Islet of Langerhans (tissue), 1 donor: ENCODE measurements at regions not wholly inside any gene's neighbourhood (a gene's known extent, or its start where the extent isn't known, plus 50 kb on each side); places are given as distances from the start of the nearest gene placed in this dataset.
"Not testable (repeated sequence)": the region's sequence is repeated elsewhere in the genome, so short reads cannot be mapped to it uniquely, and the experiment has no call there.

Experiments used
- FAIRE-seq: peaks from one replicate; lab custom pipeline; 2011; peaks lifted over from hg19 to GRCh38; lab: Jason Lieb, UNC

DNA sequence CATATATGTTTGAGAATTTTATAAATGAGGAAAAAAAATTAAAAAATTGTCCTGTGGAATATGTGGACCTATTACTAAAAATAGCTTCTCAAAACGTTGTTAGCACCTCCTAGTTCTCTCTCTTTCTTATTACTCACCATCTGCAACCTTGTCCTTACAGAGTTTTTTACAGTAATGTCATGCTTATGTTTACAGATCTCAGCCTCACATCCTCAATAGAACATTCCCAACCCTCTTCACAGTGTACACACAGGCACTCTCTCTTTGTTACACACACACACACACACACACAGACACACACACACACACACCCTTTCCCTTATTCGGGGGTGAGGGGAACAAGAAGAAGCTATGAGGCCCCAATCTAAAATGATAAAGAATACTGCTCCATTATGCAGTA, 197.7 kb downstream of the SLITRK6 start:
- no peak for FAIRE-seq

DNA sequence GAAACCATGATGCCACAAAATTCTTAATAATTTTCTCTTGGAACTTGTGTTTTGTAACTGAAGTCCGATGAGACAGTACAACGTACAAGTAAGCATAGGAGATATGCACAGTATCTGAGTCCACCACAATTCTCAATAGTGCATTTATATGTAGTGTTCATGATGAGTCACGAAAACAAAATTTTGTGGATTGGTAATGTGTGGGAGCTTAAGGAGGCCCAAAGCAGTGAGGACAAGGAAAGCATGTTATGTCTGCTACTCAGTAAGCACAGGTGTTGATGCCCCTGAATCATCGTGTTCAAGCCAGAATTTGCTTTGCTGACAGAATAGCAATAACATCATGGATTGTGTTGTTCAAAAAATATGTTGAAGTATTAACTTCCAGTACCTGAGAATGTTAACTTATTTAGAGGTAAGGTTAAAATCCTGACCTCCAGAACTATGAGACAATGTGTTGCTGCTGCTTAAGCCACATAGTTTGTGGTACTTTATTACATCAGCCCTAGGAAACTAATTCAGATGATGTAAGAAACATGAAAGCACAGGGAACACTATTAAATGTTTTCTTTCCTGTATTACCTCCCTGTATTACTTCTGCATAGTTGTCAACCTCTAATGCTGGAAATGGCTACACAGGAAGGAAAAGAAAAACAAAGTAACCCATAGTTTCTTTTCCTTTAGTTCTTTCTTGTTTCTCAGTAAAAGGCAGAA, 201.3 kb downstream of the SLITRK6 start:
- no peak for FAIRE-seq

DNA sequence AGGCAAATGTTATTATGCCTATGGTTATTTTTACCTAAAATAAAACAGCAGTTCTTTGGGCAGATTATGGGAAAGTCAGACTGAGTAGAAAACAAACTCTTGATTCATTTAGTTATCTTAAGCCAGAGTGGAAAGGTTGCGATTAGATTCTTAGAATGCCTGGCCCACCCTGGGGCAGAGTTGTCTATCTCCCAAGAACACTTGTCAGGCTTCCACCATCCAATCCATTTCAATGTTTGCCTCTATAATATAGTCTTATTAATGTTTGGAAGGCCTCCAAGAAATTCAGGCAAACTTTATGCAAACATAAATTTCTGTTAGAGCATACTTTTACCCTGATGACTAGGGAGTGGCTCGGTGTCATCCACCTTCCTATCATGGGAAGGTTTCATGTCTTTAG, 207.0 kb downstream of the SLITRK6 start:
- FAIRE-seq, result no peak

DNA sequence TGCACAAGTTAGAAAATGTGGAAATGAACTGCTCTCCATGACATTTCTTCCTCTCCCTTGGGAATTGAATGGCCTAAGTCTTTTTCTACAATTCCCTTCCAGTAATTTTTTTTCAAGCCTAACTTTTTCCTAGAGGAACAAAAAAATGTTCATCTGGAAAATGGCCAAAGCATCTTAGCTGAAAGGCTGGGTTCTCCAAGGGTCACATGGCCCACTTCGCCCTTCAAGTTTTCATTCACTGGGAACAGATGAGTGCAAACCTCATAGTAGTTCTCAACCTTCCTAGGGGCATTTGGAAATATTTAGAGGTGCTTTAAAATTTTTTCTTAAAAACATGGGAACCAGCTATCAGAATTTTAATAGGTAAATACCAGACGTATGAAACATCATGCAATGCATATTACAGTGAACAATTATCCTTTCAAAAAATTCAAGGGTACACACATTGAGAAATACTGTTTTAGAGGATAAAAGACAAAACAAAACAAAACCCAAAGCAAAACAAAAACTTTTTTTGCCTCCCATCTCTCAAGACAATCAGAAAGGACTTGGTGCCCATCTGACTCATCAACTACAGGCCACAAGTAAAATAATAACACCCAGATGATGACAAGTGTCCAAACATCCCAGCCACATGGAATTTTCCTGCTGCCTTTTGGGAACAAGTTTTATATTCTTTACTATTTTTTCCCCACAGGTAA, 208.8 kb downstream of the SLITRK6 start:
- no peak for FAIRE-seq

DNA sequence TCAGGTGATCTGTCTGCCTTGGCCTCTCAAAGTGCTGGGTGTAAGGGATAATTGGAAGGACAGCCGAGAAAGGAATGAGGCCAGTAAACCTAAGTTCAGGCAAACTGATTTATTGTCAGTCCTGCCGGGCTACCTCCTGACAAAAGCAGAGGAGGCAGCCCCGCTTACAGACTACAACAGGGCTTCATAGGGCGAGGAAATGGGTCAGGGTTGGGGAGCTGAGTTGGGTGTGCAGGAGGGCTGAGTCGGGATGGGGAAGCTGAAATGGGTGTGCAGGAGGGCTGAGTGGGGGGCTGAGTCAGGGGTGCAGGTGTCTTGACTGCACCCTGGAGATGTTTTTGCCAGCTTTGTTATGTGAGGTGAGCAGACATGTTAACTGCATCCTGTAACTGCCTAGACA, 210.2 kb downstream of the SLITRK6 start:
- FAIRE-seq, result no peak

DNA sequence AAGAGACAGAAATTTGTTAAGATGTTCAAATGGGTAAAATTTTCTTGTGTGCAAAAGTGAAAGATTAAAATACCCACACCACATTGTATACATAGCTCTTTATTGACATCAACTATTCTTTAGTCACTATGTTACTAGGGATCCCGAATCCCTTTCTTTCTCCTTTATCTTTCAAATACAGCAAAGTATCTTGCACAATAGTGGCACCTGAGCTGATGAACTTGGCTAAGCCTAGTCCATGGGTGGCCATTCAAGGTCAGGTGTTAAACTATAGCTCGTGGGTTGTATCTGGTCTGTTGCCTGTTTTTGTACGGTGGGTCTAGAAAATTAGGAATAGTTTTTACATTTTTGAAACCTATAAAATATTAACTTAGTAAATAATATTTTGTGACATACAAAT, 210.9 kb downstream of the SLITRK6 start:
- FAIRE-seq, result no peak

DNA sequence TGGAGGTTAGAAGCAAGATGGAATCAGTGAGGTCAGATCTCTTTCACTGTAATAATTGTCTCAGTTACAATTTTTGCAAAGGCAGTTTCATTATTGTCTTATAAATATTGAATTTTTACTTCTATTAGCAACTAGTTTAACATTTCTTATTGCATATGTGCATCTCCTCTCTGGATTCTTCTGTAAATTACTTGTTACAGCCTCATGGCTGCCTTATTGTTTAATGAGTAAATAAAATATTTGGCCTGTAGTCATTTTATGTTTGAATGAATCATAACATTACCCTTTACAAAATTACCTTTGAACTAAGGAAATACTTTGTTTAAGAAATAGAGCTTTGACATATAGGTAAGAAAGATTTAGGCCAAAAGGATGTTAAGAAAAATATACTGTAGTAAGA, 212.4 kb downstream of the SLITRK6 start:
- FAIRE-seq, result no peak

DNA sequence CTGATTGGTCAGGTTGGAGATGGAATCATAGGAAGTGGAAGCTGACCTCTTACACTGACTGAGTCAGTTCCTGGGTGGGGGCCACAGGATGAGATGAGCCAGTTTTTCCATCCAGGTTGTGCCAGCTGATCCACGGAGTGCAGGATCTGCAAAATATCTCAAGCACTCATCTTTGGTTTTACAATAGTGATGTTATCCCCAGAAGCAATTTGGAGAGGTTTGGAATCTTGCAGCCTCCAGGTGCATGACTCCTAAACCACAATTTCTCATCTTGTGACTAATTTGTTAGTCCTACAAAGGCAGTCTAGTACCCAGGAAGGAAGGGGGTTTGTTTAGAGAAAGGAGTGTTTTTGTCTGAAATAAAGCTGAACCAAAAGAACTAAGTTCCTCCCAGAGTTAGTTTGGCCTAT, 212.8 kb downstream of the SLITRK6 start:
- FAIRE-seq, result no peak

DNA sequence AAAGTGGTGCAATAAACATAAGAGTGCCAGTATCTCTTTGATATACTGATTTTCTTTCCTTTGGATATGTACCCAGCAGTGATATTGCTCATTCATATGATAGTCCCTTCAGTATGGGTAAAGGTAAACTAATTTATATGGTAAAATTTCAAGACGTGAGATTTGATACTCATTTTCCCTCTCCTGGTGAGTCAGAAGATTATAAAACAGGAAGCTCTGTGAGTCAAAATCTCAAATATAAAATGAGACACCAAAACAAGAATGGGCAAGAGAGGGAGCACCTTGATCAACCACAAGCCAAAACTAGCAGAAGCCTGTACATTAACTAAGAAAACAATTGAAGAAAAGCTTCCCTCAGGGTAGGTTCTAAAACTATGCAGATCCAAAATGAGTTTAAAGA, 216.3 kb downstream of the SLITRK6 start:
- no peak for FAIRE-seq

DNA sequence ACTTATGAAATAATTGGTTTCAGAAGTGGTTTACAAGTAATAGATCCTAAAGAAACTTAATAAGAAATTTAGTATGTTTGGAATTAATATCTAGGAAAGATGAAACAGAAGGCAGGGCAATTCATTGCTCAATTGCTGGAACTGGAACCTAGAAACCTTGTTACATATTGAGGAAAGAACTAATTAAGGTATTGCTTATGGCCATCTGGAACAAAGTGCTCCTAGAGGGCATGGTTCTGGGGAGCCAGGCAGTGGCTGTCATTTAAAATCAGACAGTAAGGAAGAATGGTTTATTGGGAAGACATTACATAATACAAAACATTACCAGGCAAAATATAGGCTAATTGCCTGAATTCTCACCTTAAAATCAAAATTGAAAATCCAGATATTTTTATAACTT, 224.1 kb downstream of the SLITRK6 start:
- FAIRE-seq, result no peak

DNA sequence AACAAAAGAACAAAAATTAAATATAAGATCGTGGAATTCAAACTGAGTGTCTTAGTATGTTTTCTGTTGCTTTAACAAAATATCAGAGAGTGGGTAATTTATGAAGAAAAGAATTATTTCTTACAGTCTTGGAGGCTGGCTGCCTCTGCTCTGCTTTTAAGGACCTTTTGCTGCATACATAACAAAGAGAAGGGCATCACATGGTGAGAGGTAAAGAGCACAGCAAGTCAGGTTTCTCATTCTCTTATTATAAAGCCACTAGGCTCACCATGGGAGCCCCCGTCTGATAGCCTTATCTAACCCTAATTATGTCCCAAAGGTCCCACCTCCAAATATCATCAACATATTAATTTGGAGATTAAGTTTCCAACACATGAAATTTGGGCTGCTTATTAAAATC, 231.3 kb downstream of the SLITRK6 start:
- FAIRE-seq, result no peak

DNA sequence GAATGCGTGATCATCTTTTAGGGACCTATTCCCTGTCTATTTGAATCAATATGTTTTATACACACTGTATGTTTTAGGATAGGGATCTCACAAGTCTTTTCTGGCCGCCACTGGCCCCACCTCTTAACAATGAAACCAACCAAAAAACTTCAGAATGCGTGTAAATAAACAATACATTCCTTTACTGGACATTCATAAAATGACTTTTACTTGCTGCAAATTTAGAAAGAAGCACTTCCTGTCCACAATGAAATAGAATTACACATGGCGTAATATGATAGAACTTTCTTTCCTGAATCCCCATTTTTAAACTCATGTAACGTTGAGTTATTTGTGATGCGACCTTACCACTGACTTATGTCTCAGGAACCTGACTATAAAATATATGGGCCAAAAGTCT, 233.6 kb downstream of the SLITRK6 start:
- no peak for FAIRE-seq

DNA sequence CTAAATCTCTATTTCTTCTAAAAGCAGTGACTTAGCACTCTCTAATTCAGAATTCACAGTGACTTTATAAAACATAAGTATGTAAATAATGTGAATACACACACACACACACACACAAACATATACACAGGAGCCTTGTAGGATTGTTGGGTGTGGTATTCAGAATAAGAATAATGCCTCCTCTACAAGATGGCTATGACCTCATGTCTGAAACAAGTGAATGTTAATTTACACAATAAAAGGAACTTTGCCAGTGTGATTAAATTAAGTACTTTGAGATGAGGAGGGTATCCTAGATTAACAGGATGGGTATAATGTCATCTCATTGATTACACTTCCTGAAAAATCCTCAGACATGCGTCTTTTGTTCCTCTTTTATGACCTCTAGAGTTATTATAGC, 234.6 kb downstream of the SLITRK6 start:
- FAIRE-seq, result no peak

DNA sequence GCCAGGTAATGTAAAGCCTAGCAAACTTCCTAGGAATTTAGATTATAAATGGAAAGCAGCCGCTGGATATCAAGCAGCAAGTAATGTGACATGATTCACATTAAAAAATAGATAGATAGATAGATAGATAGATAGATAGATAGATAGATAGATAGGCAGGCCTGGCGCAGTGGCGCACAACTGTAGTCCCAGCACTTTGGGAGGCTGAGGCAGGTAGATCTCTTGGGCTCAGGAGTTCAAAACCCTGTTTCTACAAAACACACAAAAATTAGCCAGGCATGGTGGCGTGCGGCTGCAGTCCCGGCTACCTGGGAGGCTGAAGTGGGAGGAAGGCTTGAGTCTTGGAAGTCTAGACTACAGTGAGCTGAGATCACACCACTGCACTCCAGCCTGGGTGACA, 236.9 kb downstream of the SLITRK6 start:
- FAIRE-seq, result no peak

DNA sequence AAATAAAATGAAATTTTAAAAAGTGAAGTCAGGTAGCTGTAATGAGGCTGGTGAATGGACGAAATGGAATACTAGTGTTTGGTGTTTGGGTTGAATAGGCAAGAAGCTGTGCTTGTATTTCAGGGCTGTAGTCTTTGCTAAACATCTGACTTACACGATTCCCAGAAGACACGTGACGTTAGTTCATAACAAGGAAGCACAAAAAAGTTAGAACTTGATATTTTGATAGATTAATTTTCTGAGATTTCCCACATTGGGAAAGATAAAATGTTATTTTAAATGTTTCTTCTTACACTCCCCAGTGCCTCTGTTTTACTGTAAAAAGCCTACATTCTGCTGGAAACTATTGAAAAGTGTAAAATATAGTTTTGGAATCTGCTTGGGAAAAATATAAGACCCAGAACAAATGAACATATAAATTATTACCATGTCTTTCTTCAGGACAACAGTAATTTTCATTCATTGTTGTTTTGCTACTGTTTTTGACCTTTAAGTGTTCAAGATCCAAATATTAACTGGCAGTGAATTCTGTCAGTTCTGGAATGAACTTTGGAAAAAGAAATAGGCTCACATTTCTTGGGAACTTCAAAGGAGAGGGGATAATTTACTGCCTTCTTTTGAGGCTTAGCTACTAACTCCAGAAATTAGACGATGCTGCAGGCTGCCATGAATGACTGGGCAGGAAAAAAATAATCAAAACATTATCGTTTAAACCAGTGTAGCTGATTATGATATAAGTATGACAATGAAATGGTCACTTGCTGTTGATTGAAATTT, 241.3 kb downstream of the SLITRK6 start:
- no peak for FAIRE-seq

DNA sequence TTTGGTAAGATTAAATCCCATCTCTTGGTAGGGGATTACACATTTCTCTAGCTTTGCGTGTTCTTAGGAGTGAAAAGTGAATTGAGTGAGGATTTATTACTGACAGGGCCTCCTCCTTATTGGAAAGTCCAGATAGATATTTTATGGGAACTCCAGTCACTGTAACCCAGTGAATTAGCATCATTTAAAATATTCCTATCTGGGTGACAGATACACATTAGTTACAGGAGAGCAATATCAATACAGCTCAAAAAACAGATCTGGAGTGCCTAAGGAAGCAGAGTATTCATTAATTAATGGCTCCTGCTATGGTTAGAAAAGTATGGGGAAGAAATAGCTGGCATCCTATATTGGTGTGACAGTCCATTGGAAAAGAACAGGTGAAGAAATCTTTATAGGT, 248.2 kb downstream of the SLITRK6 start:
- no peak for FAIRE-seq

DNA sequence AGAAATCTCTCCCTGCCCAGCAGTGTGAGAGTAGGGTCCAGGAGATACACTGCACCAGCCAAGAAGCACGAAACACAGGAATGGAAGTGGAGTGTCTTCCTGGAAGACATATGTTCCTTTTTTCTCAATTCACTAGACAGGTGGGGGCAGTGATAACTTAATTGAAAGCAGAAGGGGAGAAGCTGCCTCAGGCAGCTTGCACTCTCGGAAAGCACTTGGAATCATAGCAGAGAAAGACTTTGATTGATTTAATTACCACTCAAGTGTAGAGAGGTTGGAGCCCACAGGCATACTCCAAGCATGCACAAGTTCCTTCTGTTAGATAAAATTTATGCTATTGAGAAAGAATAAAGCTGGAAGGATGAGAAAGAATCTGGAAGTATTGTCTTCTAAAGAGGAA, 249.4 kb downstream of the SLITRK6 start:
- FAIRE-seq, result no peak

DNA sequence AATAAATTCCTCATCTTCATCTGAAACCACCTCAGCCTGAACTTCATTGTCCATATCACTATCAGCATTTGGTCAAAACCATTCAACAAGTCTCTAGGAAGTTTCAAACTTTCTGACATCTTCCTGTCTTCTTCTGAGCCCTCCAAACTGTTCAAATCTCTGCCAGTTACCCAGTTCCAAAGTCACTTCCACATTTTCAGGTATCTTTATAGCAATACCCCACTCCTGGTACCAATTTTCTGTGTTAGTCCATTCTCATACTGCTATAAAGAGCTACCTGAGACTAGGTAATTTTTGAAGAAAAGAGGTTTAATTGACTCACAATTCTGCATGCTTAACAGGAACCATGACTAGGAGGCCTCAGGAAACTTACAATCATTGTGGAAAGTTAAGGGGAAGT, 250.4 kb downstream of the SLITRK6 start:
- not testable (repeated sequence) for FAIRE-seq

DNA sequence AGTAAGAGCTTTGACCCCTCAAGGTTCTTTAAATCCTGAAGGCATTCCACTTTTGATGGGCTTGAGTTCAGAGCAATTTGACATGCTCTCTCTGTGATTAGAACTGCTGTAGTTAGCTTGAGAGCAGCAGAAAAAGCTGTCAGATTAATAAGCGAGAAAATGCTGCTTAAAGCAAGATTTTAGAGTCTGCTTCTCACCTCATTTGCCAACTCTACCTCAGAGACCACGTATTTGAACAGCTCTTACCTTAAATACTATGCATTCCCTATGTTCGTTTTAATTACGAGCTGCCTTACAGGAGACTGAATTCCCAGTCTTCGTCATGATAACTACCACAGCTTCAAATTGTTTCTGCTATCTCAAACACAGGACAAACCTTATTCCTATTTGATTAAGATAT, 253.4 kb downstream of the SLITRK6 start:
- FAIRE-seq, result no peak

DNA sequence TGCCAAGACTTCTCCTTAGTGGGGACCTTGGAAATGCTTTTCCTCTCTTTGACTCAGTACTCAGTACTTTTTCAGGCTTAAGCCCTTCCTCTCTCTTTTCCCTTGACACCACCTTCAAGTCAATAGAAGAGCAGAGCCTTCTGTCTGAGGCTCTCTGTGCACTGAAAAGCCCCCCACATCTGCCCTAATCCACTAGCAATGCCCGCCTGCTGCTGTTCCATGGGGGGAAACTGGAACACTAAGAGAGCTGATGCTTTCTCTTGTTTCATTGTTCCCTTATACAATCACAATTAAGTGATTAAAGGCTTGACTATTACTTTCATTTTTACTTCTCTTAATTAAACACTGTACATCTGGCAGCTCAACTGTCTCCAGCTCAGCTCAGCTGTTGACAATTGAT, 254.5 kb downstream of the SLITRK6 start:
- no peak for FAIRE-seq

DNA sequence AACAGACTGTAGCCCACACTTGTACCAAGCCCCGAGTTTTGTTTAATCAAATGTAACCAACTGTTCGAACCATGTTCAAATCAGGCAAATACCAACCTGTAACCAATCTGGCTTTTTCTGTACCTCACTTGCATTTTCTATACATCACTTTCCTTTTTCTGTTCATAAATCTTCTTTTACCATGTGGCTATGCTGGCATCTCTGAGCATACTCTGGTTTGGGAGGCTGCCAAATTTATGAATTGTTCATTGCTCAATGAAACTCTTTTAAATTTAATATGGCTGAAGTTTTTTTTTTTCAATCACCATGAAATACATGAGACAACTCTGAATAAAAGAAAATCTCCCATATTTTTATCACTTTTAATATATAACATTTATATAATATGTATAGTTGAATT, 256.1 kb downstream of the SLITRK6 start:
- FAIRE-seq, result peak; percentile 51

DNA sequence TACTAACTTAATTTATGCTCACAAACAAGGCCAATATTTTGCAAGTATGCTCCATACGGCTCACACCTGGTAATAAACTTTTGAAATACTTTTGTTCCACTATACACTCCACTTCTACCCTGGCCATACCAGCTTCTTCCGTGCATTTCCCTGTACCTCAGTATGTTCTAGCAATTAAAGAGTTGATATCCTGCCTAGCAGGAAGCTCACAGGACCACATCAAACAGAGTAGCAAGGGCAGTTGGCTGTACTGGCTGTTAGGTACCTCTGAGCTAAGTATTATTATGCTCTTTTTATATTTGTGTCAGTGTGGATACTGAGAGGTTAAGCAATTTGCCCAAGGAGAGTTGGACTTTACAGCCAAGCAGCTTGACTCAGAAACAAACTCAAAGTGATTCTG, 257.7 kb downstream of the SLITRK6 start:
- FAIRE-seq, result no peak

DNA sequence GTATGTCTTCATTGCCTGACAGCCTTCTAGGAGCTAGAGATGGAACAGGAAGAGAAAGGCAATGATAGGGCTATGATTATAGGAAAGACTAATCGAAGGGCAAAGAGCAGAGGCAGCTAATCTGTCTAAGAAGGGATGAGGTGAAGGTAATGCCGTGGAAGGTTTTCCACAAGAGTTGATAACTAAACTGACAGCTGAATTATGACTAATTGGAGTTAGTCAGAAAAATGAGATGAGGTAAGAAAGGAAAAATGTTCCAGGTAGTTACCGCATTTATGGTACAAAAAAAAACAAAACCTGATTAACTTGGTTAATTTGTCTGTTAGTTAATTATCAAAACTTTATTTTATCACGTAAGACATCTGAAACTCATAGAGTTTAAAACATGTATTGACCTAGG, 260.3 kb downstream of the SLITRK6 start:
- no peak for FAIRE-seq

DNA sequence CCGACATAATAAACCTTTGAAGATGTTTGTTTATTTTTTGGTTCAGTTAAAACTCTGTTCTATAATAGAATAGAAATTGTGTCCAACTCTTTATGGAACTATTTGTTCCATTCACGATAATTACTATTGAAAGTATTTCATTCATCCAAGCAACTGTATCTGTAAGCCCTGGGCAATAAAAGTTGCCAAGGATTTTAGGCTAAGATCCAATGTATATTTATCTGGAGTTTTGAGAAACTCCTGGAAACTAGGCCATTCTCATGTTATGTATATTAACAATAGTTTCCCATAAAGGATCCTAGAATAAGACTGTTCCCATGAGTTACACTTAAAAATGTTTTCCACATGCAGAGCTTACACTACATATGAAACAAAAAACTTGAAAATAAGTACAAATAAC, 261.6 kb downstream of the SLITRK6 start:
- no peak for FAIRE-seq
